ENCODE measurements at regions not wholly inside any gene's neighbourhood (a gene's known extent, or its start where the extent isn't known, plus 50 kb on each side); places are given as distances from the start of the nearest gene placed in this dataset.

GRCh38 chr15:34644851-34645250, 61.4 kb upstream of the GOLGA8B start:
- WGBS: 79% methylated on average over 4 of the region's 4 CpGs
- no peak overlapping the region for H3K4me3 ChIP-seq (ENCODE audit: low read depth in 1 of 3, low read length in 3 of 3)
- DNase-seq (ENCODE audit: low spot score): no peak
- no peak overlapping the region for H3K9ac ChIP-seq (ENCODE audit: low read depth in 1 of 2, low read length in 2 of 2)
- peaks cover 0 to 3% (median 0%) of the 10 kb centered on the region in 4 donors for H3K9me3 ChIP-seq (ENCODE audit: control insufficient read depth in 4 of 4, low read length in 3 of 4)
- H3K4me1 ChIP-seq (ENCODE audit: control insufficient read depth in 4 of 4, insufficient read depth in 4 of 4, low read length in 3 of 4): no peaks in the 10 kb centered on the region
- no peak for TF ChIP-seq RXRA (IDR thresholded peaks at IDR 0.05)
- H3K36me3 ChIP-seq (ENCODE audit: control insufficient read depth in 4 of 4, insufficient read depth in 3 of 4, low read depth in 1 of 4, low read length in 3 of 4): no peaks in the 10 kb centered on the region
- H3K27me3 ChIP-seq (ENCODE audit: control insufficient read depth in 4 of 4, insufficient read depth in 4 of 4, low read length in 3 of 4): no peaks in the 10 kb centered on the region
- no peak overlapping the region for H3K27ac ChIP-seq (ENCODE audit: low read depth in 1 of 2, low read length in 2 of 2)

GRCh38 chr15:34644061-34644460, 60.6 kb upstream of the GOLGA8B start:
- no peak overlapping the region for H3K27ac ChIP-seq (ENCODE audit: low read depth in 1 of 2, low read length in 2 of 2)
- peaks cover 0 to 3% (median 0%) of the 10 kb centered on the region in 4 donors for H3K9me3 ChIP-seq (ENCODE audit: control insufficient read depth in 4 of 4, low read length in 3 of 4)
- no peak for DNase-seq (ENCODE audit: low spot score)
- H3K4me1 ChIP-seq (ENCODE audit: control insufficient read depth in 4 of 4, insufficient read depth in 4 of 4, low read length in 3 of 4): no peaks in the 10 kb centered on the region
- WGBS: 45% methylated on average over 1 of the region's 1 CpG
- H3K9ac ChIP-seq (ENCODE audit: low read depth in 1 of 2, low read length in 2 of 2): no peak overlapping the region
- H3K36me3 ChIP-seq (ENCODE audit: control insufficient read depth in 4 of 4, insufficient read depth in 3 of 4, low read depth in 1 of 4, low read length in 3 of 4): no peaks in the 10 kb centered on the region
- no peaks in the 10 kb centered on the region for H3K27me3 ChIP-seq (ENCODE audit: control insufficient read depth in 4 of 4, insufficient read depth in 4 of 4, low read length in 3 of 4)
- no peak overlapping the region for H3K4me3 ChIP-seq (ENCODE audit: low read depth in 1 of 3, low read length in 3 of 3)
- no peak for TF ChIP-seq ATF3 (IDR thresholded peaks at IDR 0.05)
- TF ChIP-seq HNF4G (IDR thresholded peaks at IDR 0.05): no peak
- no peak for TF ChIP-seq RAD21 (IDR thresholded peaks at IDR 0.05)
- TF ChIP-seq FOXA1 (IDR thresholded peaks at IDR 0.05): no peak

GRCh38 chr15:34642247-34642646, 58.8 kb upstream of the GOLGA8B start:
- no peak overlapping the region for H3K9ac ChIP-seq (ENCODE audit: low read depth in 1 of 2, low read length in 2 of 2)
- H3K9me3 ChIP-seq (ENCODE audit: control insufficient read depth in 4 of 4, low read length in 3 of 4): peaks cover 0 to 3% (median 0%) of the 10 kb centered on the region in 4 donors
- no peak overlapping the region for H3K4me3 ChIP-seq (ENCODE audit: low read depth in 1 of 3, low read length in 3 of 3)
- no peak for DNase-seq (ENCODE audit: low spot score)
- no peak for TF ChIP-seq EGR1 (IDR thresholded peaks at IDR 0.05; ENCODE audit: low read depth in 2 of 2)
- H3K36me3 ChIP-seq (ENCODE audit: control insufficient read depth in 4 of 4, insufficient read depth in 3 of 4, low read depth in 1 of 4, low read length in 3 of 4): no peaks in the 10 kb centered on the region
- 68% methylated on average over 4 of the region's 4 CpGs for WGBS
- H3K27me3 ChIP-seq (ENCODE audit: control insufficient read depth in 4 of 4, insufficient read depth in 4 of 4, low read length in 3 of 4): no peaks in the 10 kb centered on the region
- no peak overlapping the region for H3K27ac ChIP-seq (ENCODE audit: low read depth in 1 of 2, low read length in 2 of 2)
- no peaks in the 10 kb centered on the region for H3K4me1 ChIP-seq (ENCODE audit: control insufficient read depth in 4 of 4, insufficient read depth in 4 of 4, low read length in 3 of 4)

- TF ChIP-seq HNF4A (conservative IDR thresholded peaks at IDR 0.05): no peak
- no peak for TF ChIP-seq FOXA1 (IDR thresholded peaks at IDR 0.05)
- TF ChIP-seq MAX (IDR thresholded peaks at IDR 0.05): no peak
- no peak for TF ChIP-seq RAD21 (IDR thresholded peaks at IDR 0.05)
- no peak for TF ChIP-seq YY1 (IDR thresholded peaks at IDR 0.05)
- no peak for TF ChIP-seq HNF4G (IDR thresholded peaks at IDR 0.05)
- Histone ChIP-seq H3K9me3 (ENCODE audit: control insufficient read depth in 4 of 4, low read length in 3 of 4) (peaks cover 0 to 3% (median 0%) of the 10 kb centered on the region in 4 donors), H3K27me3 (ENCODE audit: control insufficient read depth in 4 of 4, insufficient read depth in 4 of 4, low read length in 3 of 4) (no peaks in the 10 kb centered on the region), H3K27ac (ENCODE audit: low read depth in 1 of 2, low read length in 2 of 2) (no peak overlapping the region), H3K9ac (ENCODE audit: low read depth in 1 of 2, low read length in 2 of 2) (no peak overlapping the region), H3K36me3 (ENCODE audit: control insufficient read depth in 4 of 4, insufficient read depth in 3 of 4, low read depth in 1 of 4, low read length in 3 of 4) (no peaks in the 10 kb centered on the region), H3K4me1 (ENCODE audit: control insufficient read depth in 4 of 4, insufficient read depth in 4 of 4, low read length in 3 of 4) (no peaks in the 10 kb centered on the region), H3K4me3 (ENCODE audit: low read depth in 1 of 3, low read length in 3 of 3) (no peak overlapping the region)
- DNase-seq (ENCODE audit: low spot score): no peak
Observed at GRCh38 chr15:34640661-34641060, 57.2 kb upstream of the GOLGA8B start.

GRCh38 chr15:34637305-34637704, 53.9 kb upstream of the GOLGA8B start:
- H3K9me3 ChIP-seq (ENCODE audit: control insufficient read depth in 4 of 4, low read length in 3 of 4): no peaks in the 10 kb centered on the region
- no peak for DNase-seq (ENCODE audit: low spot score)
- H3K4me1 ChIP-seq (ENCODE audit: control insufficient read depth in 4 of 4, insufficient read depth in 4 of 4, low read length in 3 of 4): no peaks in the 10 kb centered on the region
- no peak overlapping the region for H3K9ac ChIP-seq (ENCODE audit: low read depth in 1 of 2, low read length in 2 of 2)
- no peak overlapping the region for H3K4me3 ChIP-seq (ENCODE audit: low read depth in 1 of 3, low read length in 3 of 3)
- WGBS: 90% methylated on average over 1 of the region's 1 CpG
- no peak overlapping the region for H3K27ac ChIP-seq (ENCODE audit: low read depth in 1 of 2, low read length in 2 of 2)
- H3K27me3 ChIP-seq (ENCODE audit: control insufficient read depth in 4 of 4, insufficient read depth in 4 of 4, low read length in 3 of 4): no peaks in the 10 kb centered on the region
- no peaks in the 10 kb centered on the region for H3K36me3 ChIP-seq (ENCODE audit: control insufficient read depth in 4 of 4, insufficient read depth in 3 of 4, low read depth in 1 of 4, low read length in 3 of 4)
- TF ChIP-seq CTCF (IDR thresholded peaks at IDR 0.05; ENCODE audit: low read depth, low read length, missing input control) (no peak), HNF4G (IDR thresholded peaks at IDR 0.05) (no peak), REST (IDR thresholded peaks at IDR 0.05) (no peak), ZBTB33 (IDR thresholded peaks at IDR 0.05) (no peak)

Data from liver (tissue), 8 donors.